ENCODE measurements at regions not wholly inside any gene's neighbourhood (a gene's known extent, or its start where the extent isn't known, plus 50 kb on each side); places are given as distances from the start of the nearest gene placed in this dataset.

DNA sequence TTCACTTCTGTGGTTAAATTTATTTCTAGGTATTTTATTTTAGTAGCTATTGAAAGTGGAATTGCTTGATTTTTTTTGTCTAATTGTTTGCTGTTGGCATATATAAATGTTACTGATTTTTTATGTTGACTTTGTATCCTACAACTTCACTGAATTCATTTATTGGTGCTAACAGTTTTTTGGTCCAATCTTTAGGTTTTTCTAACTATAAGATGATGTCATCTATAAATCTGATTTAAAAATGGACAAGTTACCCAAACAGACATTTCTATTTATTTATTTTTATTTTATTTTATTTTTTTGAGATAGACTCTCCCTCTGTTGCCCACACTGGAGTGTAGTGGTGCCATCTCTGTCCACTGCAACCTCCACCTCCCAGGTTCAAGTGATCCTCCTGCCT is 162.3 kb downstream of the COX7C start:
- DNase-seq (ENCODE audit: low spot score): no peak

GRCh38 chr5:86786955-86787354 is 169.2 kb downstream of the COX7C start:
- DNase-seq (ENCODE audit: low spot score): no peak

- no peak for DNase-seq (ENCODE audit: low spot score)
Measured at GRCh38 chr5:86795659-86796058, 177.9 kb downstream of the COX7C start.

- no peak for DNase-seq (ENCODE audit: low spot score)
Measured at GRCh38 chr5:86797677-86798076, 179.9 kb downstream of the COX7C start.

DNA sequence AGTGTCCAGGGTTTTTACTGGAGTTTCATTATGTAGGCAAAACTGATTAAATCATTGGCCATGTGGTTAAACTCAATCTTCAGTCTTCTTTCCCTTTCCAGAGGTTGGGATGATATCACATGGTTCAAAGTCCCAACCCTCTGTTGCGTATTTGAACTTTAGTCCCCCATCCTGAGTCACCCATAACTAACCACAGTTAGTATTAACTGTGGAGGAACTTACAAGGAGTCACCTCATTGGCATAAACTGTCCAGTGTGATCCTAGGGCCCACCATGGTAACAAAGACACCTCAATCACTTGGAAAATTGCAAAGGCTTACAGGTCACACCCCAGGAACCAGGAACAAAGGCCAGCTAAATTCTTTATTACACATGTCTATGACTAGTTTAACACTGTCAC is 188.5 kb downstream of the COX7C start:
- no peak for DNase-seq (ENCODE audit: low spot score)

GRCh38 chr5:86807046-86808031 is 189.6 kb downstream of the COX7C start:
- DNase-seq (ENCODE audit: low spot score): no peak

GRCh38 chr5:86814315-86814714 is 196.6 kb downstream of the COX7C start:
- no peak for DNase-seq (ENCODE audit: low spot score)

DNA sequence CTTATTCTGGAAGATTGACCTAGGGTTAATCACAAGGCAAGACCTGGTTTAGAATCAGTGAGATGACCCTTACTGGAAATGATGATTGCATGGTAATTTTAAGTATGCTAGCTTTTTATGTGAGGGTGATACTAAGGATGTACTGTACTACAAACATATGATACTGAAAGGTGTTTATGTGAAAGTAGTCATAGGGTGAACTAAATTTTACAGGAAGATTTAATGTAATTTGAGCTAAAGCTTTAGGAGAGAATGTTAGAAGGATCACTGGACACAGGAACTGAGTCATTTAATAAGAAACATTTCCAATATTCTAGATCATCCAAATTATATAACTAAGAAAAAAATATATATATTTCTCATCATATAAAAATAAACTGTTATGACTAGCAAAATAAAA is 197.2 kb downstream of the COX7C start:
- no peak for DNase-seq (ENCODE audit: low spot score)

- DNase-seq (ENCODE audit: low spot score): no peak
Measured at GRCh38 chr5:86824637-86825036, 206.9 kb downstream of the COX7C start.

GRCh38 chr5:86831128-86831527 is 213.4 kb downstream of the COX7C start:
- no peak for DNase-seq (ENCODE audit: low spot score)

DNA sequence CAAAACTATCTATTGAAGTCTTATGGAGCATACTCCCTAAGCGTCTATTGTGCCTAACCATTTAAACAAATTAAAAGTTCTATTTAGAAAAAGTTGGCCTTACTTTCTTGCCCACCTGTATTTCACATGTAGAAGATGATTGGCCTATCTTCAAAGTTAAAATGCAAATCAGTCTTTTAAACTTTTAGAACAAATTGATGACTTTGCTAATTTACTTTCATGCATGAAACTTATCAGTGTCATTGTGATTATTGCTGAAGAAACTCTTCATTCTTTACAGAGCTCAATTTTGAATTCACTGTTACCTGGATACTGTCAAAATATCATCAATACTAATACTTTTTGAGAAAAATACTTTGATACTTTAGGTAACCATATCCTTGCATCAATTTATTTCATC is 216.1 kb downstream of the COX7C start:
- DNase-seq (ENCODE audit: low spot score): no peak

- no peak for DNase-seq (ENCODE audit: low spot score)
Measured at GRCh38 chr5:86837610-86838009, 219.9 kb downstream of the COX7C start.

GRCh38 chr5:86838083-86838482 is 220.3 kb downstream of the COX7C start:
- no peak for DNase-seq (ENCODE audit: low spot score)

- DNase-seq (ENCODE audit: low spot score): no peak
Measured at GRCh38 chr5:86841000-86841644, 223.4 kb downstream of the COX7C start.

- DNase-seq (ENCODE audit: low spot score): no peak
Measured at GRCh38 chr5:86858442-86858841, 240.7 kb downstream of the COX7C start.

- DNase-seq (ENCODE audit: low spot score): no peak
Measured at GRCh38 chr5:86861512-86861911, 243.8 kb downstream of the COX7C start.

DNA sequence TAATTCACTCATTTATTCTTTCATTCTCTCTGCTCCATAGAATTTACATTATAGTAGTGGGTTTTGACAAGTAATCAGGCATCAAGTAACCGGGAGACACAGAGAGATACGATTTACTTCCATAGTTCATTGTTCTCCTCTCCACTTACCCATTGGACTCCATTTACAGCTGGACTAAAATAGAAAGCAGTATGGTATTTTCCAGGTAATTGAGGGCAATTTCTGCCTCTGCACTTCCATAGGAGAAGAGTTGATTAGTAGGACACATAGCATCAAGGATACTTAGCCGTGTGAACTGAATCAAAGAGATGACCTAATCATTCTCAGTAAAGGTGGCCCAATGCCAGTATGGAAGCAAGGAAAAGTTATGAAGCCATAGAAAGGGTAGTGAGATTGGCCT is 244.4 kb downstream of the COX7C start:
- DNase-seq (ENCODE audit: low spot score): no peak

GRCh38 chr5:86864051-86864450 is 246.3 kb downstream of the COX7C start:
- DNase-seq (ENCODE audit: low spot score): no peak

- no peak for DNase-seq (ENCODE audit: low spot score)
Measured at GRCh38 chr5:86865256-86865785, 247.6 kb downstream of the COX7C start.

GRCh38 chr5:86866036-86866435 is 248.3 kb downstream of the COX7C start:
- no peak for DNase-seq (ENCODE audit: low spot score)

- DNase-seq (ENCODE audit: low spot score): no peak
Measured at GRCh38 chr5:86869268-86869667, 251.5 kb downstream of the COX7C start.

GRCh38 chr5:86875539-86875938 is 257.8 kb downstream of the COX7C start:
- DNase-seq (ENCODE audit: low spot score): no peak

GRCh38 chr5:86878250-86878649 is 260.5 kb downstream of the COX7C start:
- no peak for DNase-seq (ENCODE audit: low spot score)

Data from NAMALWA (cell line).